A549 (cell line): ENCODE measurements at regions not wholly inside any gene's neighbourhood (a gene's known extent, or its start where the extent isn't known, plus 50 kb on each side); places are given as distances from the start of the nearest gene placed in this dataset.

Experiments
- CBX8 ChIP-seq: fragments of 200-600 bp; sonication (generic); IDR thresholded peaks from 2 replicates; pipeline ENCODE4 v1.6.1; 2016
- EP300 ChIP-seq, 2 experiments: fragments of >200 bp; sonication (Bioruptor Twin); formaldehyde crosslinking; IDR thresholded peaks; 2 replicates in 1 of 2; 3 replicates in 1 of 2; pipeline ENCODE4 v1.6.1; 2016 to 2017
- MAZ ChIP-seq: fragments of 150-350 bp; IDR thresholded peaks from 2 replicates; pipeline ENCODE4 v1.6.1; 2014; ENCODE audit warnings: antibody characterized with exemption, low read depth, low read length, borderline replicate concordance
- MYC ChIP-seq: IDR thresholded peaks from 2 replicates; pipeline ENCODE4 v1.6.1; 2012; ENCODE audit warnings: mild to moderate bottlenecking, inconsistent platforms, low read length, improper control_type of control experiment, borderline replicate concordance
- POLR2A ChIP-seq: IDR thresholded peaks from 2 replicates; pipeline ENCODE4 v1.6.1; 2012; ENCODE audit warnings: mild to moderate bottlenecking, low read length
- RAD21 ChIP-seq, 2 experiments: fragments of >200 bp in 1 of 2; sonication (Bioruptor Twin) in 1 of 2; formaldehyde crosslinking in 1 of 2; IDR thresholded peaks in 1 of 2; conservative IDR thresholded peaks in 1 of 2; 2 replicates in 1 of 2; 3 replicates in 1 of 2; pipeline ENCODE4 v1.6.1; 2012 to 2018; ENCODE audit warnings: inconsistent platforms in 1 of 2
- SMC3 ChIP-seq: fragments of >200 bp; sonication (Bioruptor Twin); formaldehyde crosslinking; IDR thresholded peaks from 3 replicates; pipeline ENCODE4 v1.6.1; 2018; ENCODE audit warnings: inconsistent platforms
- ZFP36 ChIP-seq: fragments of 450-650 bp; IDR thresholded peaks from 2 replicates; pipeline ENCODE4 v1.6.1; 2014; ENCODE audit warnings: borderline replicate concordance; ENCODE audit not compliant: partially characterized antibody
- ZNF302 ChIP-seq: fragments of 250-450 bp; sonication (Bioruptor Pico); IDR thresholded peaks from 2 replicates; pipeline ENCODE4 v1.9.0; 2021; ENCODE audit warnings: inconsistent platforms, mild to moderate bottlenecking, moderate library complexity
- TF ChIP-seq, protein P1 (sequence below): fragments of >200 bp; sonication (Bioruptor Twin); formaldehyde crosslinking; IDR thresholded peaks from 3 replicates; pipeline ENCODE4 v1.5.1; 2016
- TF ChIP-seq, protein P2 (sequence below): fragments of 450-650 bp; IDR thresholded peaks from 2 replicates; pipeline ENCODE4 v1.6.1; 2014; ENCODE audit warnings: antibody characterized with exemption
- TF ChIP-seq, protein P3 (sequence below): IDR thresholded peaks from 2 replicates; pipeline ENCODE4 v1.6.1; 2012; ENCODE audit warnings: low read depth, borderline replicate concordance
- TF ChIP-seq, protein P4 (sequence below): fragments of 200-600 bp; sonication (generic); IDR thresholded peaks from 2 replicates; pipeline ENCODE4 v1.6.1; 2016; ENCODE audit warnings: antibody characterized with exemption, mild to moderate bottlenecking, moderate library complexity

DNA sequence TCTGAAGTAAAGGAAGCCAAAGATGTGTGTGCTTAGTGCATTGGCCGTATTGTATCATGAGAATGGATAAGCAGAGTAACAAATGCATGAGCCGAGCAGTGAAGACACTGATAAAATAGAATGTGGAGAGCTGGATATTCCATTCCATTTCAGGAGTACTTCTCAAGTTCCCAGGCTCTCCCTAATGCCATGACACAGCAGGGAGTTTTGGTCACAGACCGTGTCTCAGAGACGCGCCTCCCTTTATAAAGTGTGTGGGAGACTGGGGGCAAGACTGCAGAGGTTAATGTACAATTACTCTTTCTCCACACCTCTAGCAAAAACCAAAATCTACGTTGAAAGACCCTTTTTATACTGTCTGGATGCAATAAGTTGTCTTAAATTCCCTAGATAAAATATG lies 575.6 kb downstream of the EFNB2 start:
- TF ChIP-seq, protein P1, sequence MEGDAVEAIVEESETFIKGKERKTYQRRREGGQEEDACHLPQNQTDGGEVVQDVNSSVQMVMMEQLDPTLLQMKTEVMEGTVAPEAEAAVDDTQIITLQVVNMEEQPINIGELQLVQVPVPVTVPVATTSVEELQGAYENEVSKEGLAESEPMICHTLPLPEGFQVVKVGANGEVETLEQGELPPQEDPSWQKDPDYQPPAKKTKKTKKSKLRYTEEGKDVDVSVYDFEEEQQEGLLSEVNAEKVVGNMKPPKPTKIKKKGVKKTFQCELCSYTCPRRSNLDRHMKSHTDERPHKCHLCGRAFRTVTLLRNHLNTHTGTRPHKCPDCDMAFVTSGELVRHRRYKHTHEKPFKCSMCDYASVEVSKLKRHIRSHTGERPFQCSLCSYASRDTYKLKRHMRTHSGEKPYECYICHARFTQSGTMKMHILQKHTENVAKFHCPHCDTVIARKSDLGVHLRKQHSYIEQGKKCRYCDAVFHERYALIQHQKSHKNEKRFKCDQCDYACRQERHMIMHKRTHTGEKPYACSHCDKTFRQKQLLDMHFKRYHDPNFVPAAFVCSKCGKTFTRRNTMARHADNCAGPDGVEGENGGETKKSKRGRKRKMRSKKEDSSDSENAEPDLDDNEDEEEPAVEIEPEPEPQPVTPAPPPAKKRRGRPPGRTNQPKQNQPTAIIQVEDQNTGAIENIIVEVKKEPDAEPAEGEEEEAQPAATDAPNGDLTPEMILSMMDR: no peak
- TF ChIP-seq, protein P2, sequence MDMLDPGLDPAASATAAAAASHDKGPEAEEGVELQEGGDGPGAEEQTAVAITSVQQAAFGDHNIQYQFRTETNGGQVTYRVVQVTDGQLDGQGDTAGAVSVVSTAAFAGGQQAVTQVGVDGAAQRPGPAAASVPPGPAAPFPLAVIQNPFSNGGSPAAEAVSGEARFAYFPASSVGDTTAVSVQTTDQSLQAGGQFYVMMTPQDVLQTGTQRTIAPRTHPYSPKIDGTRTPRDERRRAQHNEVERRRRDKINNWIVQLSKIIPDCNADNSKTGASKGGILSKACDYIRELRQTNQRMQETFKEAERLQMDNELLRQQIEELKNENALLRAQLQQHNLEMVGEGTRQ: no peak
- TF ChIP-seq MAZ: no peak
- TF ChIP-seq MYC: no peak
- no peak for TF ChIP-seq ZFP36
- TF ChIP-seq, protein P3, sequence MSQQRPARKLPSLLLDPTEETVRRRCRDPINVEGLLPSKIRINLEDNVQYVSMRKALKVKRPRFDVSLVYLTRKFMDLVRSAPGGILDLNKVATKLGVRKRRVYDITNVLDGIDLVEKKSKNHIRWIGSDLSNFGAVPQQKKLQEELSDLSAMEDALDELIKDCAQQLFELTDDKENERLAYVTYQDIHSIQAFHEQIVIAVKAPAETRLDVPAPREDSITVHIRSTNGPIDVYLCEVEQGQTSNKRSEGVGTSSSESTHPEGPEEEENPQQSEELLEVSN: no peak
- no peak for TF ChIP-seq CBX8
- TF ChIP-seq, protein P4, sequence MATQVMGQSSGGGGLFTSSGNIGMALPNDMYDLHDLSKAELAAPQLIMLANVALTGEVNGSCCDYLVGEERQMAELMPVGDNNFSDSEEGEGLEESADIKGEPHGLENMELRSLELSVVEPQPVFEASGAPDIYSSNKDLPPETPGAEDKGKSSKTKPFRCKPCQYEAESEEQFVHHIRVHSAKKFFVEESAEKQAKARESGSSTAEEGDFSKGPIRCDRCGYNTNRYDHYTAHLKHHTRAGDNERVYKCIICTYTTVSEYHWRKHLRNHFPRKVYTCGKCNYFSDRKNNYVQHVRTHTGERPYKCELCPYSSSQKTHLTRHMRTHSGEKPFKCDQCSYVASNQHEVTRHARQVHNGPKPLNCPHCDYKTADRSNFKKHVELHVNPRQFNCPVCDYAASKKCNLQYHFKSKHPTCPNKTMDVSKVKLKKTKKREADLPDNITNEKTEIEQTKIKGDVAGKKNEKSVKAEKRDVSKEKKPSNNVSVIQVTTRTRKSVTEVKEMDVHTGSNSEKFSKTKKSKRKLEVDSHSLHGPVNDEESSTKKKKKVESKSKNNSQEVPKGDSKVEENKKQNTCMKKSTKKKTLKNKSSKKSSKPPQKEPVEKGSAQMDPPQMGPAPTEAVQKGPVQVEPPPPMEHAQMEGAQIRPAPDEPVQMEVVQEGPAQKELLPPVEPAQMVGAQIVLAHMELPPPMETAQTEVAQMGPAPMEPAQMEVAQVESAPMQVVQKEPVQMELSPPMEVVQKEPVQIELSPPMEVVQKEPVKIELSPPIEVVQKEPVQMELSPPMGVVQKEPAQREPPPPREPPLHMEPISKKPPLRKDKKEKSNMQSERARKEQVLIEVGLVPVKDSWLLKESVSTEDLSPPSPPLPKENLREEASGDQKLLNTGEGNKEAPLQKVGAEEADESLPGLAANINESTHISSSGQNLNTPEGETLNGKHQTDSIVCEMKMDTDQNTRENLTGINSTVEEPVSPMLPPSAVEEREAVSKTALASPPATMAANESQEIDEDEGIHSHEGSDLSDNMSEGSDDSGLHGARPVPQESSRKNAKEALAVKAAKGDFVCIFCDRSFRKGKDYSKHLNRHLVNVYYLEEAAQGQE: no peak
- no peak for TF ChIP-seq SMC3
- no peak for TF ChIP-seq EP300 (IDR thresholded peaks at IDR 0.05)
- no peak for TF ChIP-seq POLR2A
- TF ChIP-seq RAD21 (conservative IDR thresholded peaks at IDR 0.05 in 1 of 2, IDR thresholded peaks at IDR 0.05 in 1 of 2): no peak
- no peak for TF ChIP-seq ZNF302 (CRISPR knock-in tag)
